SK-N-SH treated with all-trans-retinoic acid at 6 μM for 48 hours (cell line): ENCODE measurements at regions not wholly inside any gene's neighbourhood (a gene's known extent, or its start where the extent isn't known, plus 50 kb on each side); places are given as distances from the start of the nearest gene placed in this dataset.
A peak's percentile ranks its signal among the peaks of the same experiment; 100 is the strongest.

Experiments
- ATAC-seq: fragments of 200-7000 bp; cut with Tn5 transposase; 3 replicates; pipeline ENCODE4 v1.9.1; 2020; ENCODE audit warnings: mild to moderate bottlenecking, moderate library complexity
- ARNTL ChIP-seq: fragments of 450-650 bp; formaldehyde crosslinking; IDR thresholded peaks from 2 replicates; pipeline ENCODE4 v1.5.0; 2020; ENCODE audit warnings: low read depth, mild to moderate bottlenecking, moderate library complexity, borderline replicate concordance
- BACH2 ChIP-seq: fragments of 250-450 bp; sonication (Bioruptor Pico); IDR thresholded peaks from 2 replicates; pipeline ENCODE4 v1.9.0; 2021; ENCODE audit warnings: mild to moderate bottlenecking, borderline replicate concordance
- CREB5 ChIP-seq: fragments of 250-450 bp; sonication (Bioruptor Pico); IDR thresholded peaks from 2 replicates; pipeline ENCODE4 v1.5.1; 2020; ENCODE audit warnings: low read depth, mild to moderate bottlenecking, moderate library complexity
- CSDC2 ChIP-seq: fragments of 250-450 bp; sonication (Bioruptor Pico); IDR thresholded peaks from 2 replicates; pipeline ENCODE4 v1.5.0; 2020; ENCODE audit warnings: mild to moderate bottlenecking, moderate library complexity
- CSRNP3 ChIP-seq: fragments of 250-450 bp; sonication (Bioruptor Pico); IDR thresholded peaks from 2 replicates; pipeline ENCODE4 v1.5.1; 2021; ENCODE audit warnings: mild to moderate bottlenecking, moderate library complexity
- ESRRG ChIP-seq: fragments of 250-450 bp; sonication (Bioruptor Pico); IDR thresholded peaks from 2 replicates; pipeline ENCODE4 v1.6.1; 2021; ENCODE audit warnings: mild to moderate bottlenecking
- GLIS3 ChIP-seq: fragments of 250-450 bp; sonication (Bioruptor Pico); IDR thresholded peaks from 2 replicates; pipeline ENCODE4 v1.5.0; 2020; ENCODE audit warnings: mild to moderate bottlenecking, moderate library complexity
- ISL1 ChIP-seq: fragments of 250-450 bp; sonication (Bioruptor Pico); IDR thresholded peaks from 2 replicates; pipeline ENCODE4 v2.1.2; 2022; ENCODE audit warnings: mild to moderate bottlenecking, moderate library complexity
- PATZ1 ChIP-seq: fragments of 250-450 bp; sonication (Bioruptor Pico); IDR thresholded peaks from 2 replicates; pipeline ENCODE4 v1.8.0; 2020; ENCODE audit warnings: mild to moderate bottlenecking, moderate library complexity, borderline replicate concordance
- POU6F1 ChIP-seq: fragments of 250-450 bp; sonication (Bioruptor Pico); IDR thresholded peaks from 2 replicates; pipeline ENCODE4 v1.8.0; 2021; ENCODE audit warnings: low read depth, mild to moderate bottlenecking, moderate library complexity, borderline replicate concordance
- PPARA ChIP-seq: fragments of 250-450 bp; sonication (Bioruptor Pico); IDR thresholded peaks from 2 replicates; pipeline ENCODE4 v1.5.0; 2020; ENCODE audit warnings: mild to moderate bottlenecking, borderline replicate concordance
- RARB ChIP-seq: fragments of 250-450 bp; sonication (Bioruptor Pico); IDR thresholded peaks from 2 replicates; pipeline ENCODE4 v1.8.0; 2021; ENCODE audit warnings: mild to moderate bottlenecking, moderate library complexity
- SNAI2 ChIP-seq: fragments of 250-450 bp; sonication (Bioruptor Pico); IDR thresholded peaks from 2 replicates; pipeline ENCODE4 v1.5.0; 2020; ENCODE audit warnings: mild to moderate bottlenecking, moderate library complexity
- TCF4 ChIP-seq: fragments of 250-450 bp; sonication (Bioruptor Pico); IDR thresholded peaks from 2 replicates; pipeline ENCODE4 v1.8.0; 2021; ENCODE audit warnings: mild to moderate bottlenecking, moderate library complexity, borderline replicate concordance
- TOX ChIP-seq: fragments of 250-450 bp; sonication (Bioruptor Pico); IDR thresholded peaks from 2 replicates; pipeline ENCODE4 v1.8.0; 2021; ENCODE audit warnings: mild to moderate bottlenecking, moderate library complexity, borderline replicate concordance
- TSHZ2 ChIP-seq: fragments of 250-450 bp; sonication (Bioruptor Pico); IDR thresholded peaks from 2 replicates; pipeline ENCODE4 v1.5.0; 2020; ENCODE audit warnings: mild to moderate bottlenecking, moderate library complexity
- ZC3H10 ChIP-seq: fragments of 250-450 bp; sonication (Bioruptor Pico); IDR thresholded peaks from 2 replicates; pipeline ENCODE4 v1.5.1; 2021; ENCODE audit warnings: mild to moderate bottlenecking, moderate library complexity
- ZFP3 ChIP-seq: fragments of 250-450 bp; sonication (Bioruptor Pico); IDR thresholded peaks from 2 replicates; pipeline ENCODE4 v1.5.0; 2020; ENCODE audit warnings: mild to moderate bottlenecking, moderate library complexity
- ZFP30 ChIP-seq: fragments of 450-650 bp; formaldehyde crosslinking; IDR thresholded peaks from 2 replicates; pipeline ENCODE4 v1.5.0; 2022; ENCODE audit warnings: mild to moderate bottlenecking, moderate library complexity
- ZNF565 ChIP-seq: fragments of 450-650 bp; formaldehyde crosslinking; conservative IDR thresholded peaks from 2 replicates; pipeline ENCODE4 v1.5.0; 2020; ENCODE audit warnings: low read depth, mild to moderate bottlenecking, moderate library complexity
- ZNF8 ChIP-seq: fragments of 450-650 bp; formaldehyde crosslinking; IDR thresholded peaks from 2 replicates; pipeline ENCODE4 v1.5.0; 2020; ENCODE audit warnings: mild to moderate bottlenecking, moderate library complexity

- ATAC-seq, result no peak
Observed at GRCh38 chr3:17927036-17927435, 184.6 kb upstream of the TBC1D5 start.

GRCh38 chr3:17915341-17915740 is 172.9 kb upstream of the TBC1D5 start:
- no peak for TF ChIP-seq ISL1
- no peak for TF ChIP-seq TOX (CRISPR knock-in tag)
- TF ChIP-seq TSHZ2 (CRISPR knock-in tag), result no peak
- no peak for TF ChIP-seq ZNF565 (CRISPR knock-in tag)
- no peak for TF ChIP-seq CSDC2 (CRISPR knock-in tag)
- no peak for TF ChIP-seq RARB (CRISPR knock-in tag)
- TF ChIP-seq ARNTL, result no peak
- TF ChIP-seq ZNF8 (CRISPR knock-in tag), result no peak
- TF ChIP-seq ZFP30 (CRISPR knock-in tag), result no peak
- no peak for TF ChIP-seq GLIS3 (CRISPR knock-in tag)
- no peak for TF ChIP-seq CREB5 (CRISPR knock-in tag)
- no peak for TF ChIP-seq BACH2
- no peak for TF ChIP-seq ESRRG
- no peak for TF ChIP-seq PPARA (CRISPR knock-in tag)
- no peak for TF ChIP-seq POU6F1
- peak; percentile 78 for ATAC-seq

More at GRCh38 chr3:17927036-17927435, 184.6 kb upstream of the TBC1D5 start:
- TF ChIP-seq CSRNP3 (CRISPR knock-in tag), result no peak
- no peak for TF ChIP-seq CSDC2 (CRISPR knock-in tag)
- no peak for TF ChIP-seq ZNF565 (CRISPR knock-in tag)
- no peak for TF ChIP-seq POU6F1
- no peak for TF ChIP-seq TCF4
- no peak for TF ChIP-seq ZFP3
- no peak for TF ChIP-seq PPARA (CRISPR knock-in tag)
- TF ChIP-seq PATZ1 (CRISPR knock-in tag), result no peak
- TF ChIP-seq ZFP30 (CRISPR knock-in tag), result no peak
- TF ChIP-seq ZNF8 (CRISPR knock-in tag), result no peak
- TF ChIP-seq ESRRG, result no peak
- no peak for TF ChIP-seq ZC3H10 (CRISPR knock-in tag)
- no peak for TF ChIP-seq BACH2

- no peak for ATAC-seq
Observed at GRCh38 chr3:17913359-17913758, 170.9 kb upstream of the TBC1D5 start.

More at GRCh38 chr3:17913359-17913758, 170.9 kb upstream of the TBC1D5 start:
- no peak for TF ChIP-seq RARB (CRISPR knock-in tag)
- TF ChIP-seq CSDC2 (CRISPR knock-in tag), result no peak
- TF ChIP-seq PATZ1 (CRISPR knock-in tag), result no peak
- TF ChIP-seq SNAI2, result no peak
- no peak for TF ChIP-seq BACH2
